NCI-H510A treated with DMSO at 0.1 percent for 48 hours (cell line): ENCODE measurements at regions not wholly inside any gene's neighbourhood (a gene's known extent, or its start where the extent isn't known, plus 50 kb on each side); places are given as distances from the start of the nearest gene placed in this dataset.

Experiments
- DNase-seq: peaks from one replicate; lab custom pipeline; 2025; lab: John Stamatoyannopoulos, UW

GRCh38 chr2:63784461-63784860 lies 57.2 kb upstream of the UGP2 start:
- DNase-seq, result no peak

- DNase-seq, result no peak
These were observed 56.6 kb upstream of the UGP2 start for GRCh38 chr2:63785096-63785495.

DNA sequence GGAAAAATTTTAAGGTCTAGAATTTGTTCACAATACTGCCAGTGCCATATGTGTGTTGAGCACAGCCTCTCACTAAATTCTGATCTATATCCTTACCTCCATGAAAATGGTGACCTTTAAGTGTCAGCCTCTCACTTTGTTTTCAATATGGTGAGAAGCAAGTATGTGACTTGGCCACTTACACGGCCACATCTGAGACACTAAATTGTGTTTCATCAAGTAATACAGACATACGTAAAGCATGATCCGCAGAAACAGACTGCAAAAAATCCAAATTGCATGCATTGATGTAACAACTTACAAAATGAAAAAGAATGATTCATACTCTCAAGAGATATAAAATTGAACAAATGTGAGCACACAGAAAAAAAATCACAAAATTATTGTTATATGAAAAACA lies 55.2 kb upstream of the UGP2 start:
- no peak for DNase-seq

- DNase-seq, result no peak
These were observed 53.6 kb upstream of the UGP2 start for GRCh38 chr2:63788071-63788470.

- DNase-seq, result no peak
These were observed 52.2 kb upstream of the UGP2 start for GRCh38 chr2:63789338-63790020.

DNA sequence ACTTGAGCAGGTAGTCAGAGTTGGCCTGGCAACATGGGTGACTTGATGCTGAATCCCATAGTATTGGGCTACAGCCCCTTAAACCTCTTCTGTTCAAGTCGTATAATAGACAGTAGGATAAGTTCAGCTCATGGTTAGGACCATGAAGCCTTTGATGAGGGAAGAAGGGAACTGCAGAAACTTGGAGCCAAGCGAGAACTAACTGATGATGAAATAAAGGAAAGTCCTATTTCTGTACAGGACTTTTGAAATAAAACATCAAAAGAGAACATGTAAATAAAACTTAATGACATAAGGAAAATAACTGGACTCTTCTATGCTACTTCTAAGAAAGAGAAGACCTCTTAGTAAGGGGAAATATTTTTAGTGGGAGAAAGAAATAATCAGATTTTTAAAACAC lies 51.2 kb upstream of the UGP2 start:
- DNase-seq, result no peak

GRCh38 chr2:63790906-63791305 lies 50.8 kb upstream of the UGP2 start:
- no peak for DNase-seq

DNA sequence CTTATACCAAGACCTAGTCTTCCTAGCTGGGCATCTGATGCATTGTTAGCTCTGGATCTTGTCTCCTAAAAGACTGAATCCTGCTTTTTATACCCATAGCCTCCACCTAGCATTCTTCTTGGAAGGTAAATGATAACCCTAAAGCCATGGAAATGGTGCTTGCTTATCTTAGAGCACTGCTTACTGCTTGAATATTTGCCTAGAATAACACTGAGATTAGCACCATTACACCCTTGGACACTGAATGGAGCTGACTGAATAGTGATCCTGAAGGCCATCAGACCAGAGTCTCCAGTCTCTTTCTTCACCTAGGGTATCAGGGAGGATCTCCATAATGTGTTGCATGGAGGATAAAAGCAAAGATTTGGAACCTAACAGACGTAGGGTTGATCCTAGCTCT lies 50.3 kb upstream of the UGP2 start:
- no peak for DNase-seq
